ENCODE measurements at regions not wholly inside any gene's neighbourhood (a gene's known extent, or its start where the extent isn't known, plus 50 kb on each side); places are given as distances from the start of the nearest gene placed in this dataset.

DNA sequence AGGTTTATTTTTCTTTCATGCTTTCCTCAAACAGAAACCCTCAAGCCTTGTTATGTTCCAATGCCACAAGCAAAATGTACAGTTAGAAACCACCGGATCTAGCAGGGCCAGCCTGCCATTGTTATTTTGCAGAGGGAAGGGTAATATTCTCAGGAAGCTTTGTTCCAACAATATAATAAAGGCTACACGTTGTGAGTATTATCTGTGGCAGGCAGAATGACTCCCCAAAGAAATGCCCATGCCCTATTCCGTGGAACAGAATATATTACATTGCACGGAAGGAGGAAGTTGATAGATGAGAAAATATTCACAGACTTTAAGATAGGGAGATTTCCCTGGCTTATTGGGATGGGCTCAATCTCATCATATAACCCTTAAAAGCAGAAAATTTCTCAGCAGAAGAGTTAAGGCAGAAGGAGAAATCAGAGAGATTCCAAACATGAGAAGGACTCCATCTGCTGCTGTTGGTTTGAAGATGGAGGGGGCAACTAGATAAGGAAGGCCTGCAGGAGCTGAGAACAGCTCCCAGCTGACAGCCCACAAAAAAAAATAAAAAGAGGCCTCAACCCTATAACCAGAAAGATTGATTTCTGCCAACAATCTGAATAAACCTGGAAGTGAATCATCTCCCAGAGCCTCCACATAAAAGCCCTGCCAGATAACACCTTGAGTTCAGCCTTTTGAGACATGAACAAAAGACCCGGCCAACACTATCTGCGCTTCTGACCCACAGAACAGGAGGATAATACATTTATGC, 466.6 kb downstream of the LPIN1 start:
- TF ChIP-seq CTCF (conservative IDR thresholded peaks at IDR 0.05), result no peak
- H3K27ac ChIP-seq, result no peak overlapping the region

GRCh38 chr2:12217175-12217574, 470.7 kb downstream of the LPIN1 start:
- H3K27ac ChIP-seq, result no peak overlapping the region
- no peak for TF ChIP-seq CTCF (conservative IDR thresholded peaks at IDR 0.05)

- H3K27ac ChIP-seq, result no peak overlapping the region
- no peak for TF ChIP-seq CTCF (conservative IDR thresholded peaks at IDR 0.05)
These were observed 473.3 kb downstream of the LPIN1 start for GRCh38 chr2:12219761-12220160.

DNA sequence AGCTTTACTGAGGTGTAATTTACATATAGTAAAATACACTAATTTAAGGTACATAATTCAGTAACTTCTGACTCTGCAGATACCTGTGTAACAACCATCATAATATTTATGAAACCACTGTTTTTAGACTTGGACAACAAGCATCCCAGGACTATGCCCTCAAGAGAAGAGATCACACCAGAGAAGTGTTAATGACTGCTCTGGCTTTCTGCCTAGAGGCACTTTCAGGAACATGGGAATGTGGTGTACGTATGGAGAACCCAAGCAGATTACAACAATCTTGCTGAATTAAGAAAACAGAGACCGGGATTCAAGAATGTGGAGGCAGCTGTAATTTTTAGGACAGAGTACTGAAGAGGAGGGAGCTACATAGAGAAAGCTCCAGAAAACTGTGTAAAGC, 475.2 kb downstream of the LPIN1 start:
- no peak for TF ChIP-seq CTCF (conservative IDR thresholded peaks at IDR 0.05)
- no peak overlapping the region for H3K27ac ChIP-seq

- H3K27ac ChIP-seq, result no peak overlapping the region
- no peak for TF ChIP-seq CTCF (conservative IDR thresholded peaks at IDR 0.05)
These were observed 476.1 kb downstream of the LPIN1 start for GRCh38 chr2:12222554-12222953.

DNA sequence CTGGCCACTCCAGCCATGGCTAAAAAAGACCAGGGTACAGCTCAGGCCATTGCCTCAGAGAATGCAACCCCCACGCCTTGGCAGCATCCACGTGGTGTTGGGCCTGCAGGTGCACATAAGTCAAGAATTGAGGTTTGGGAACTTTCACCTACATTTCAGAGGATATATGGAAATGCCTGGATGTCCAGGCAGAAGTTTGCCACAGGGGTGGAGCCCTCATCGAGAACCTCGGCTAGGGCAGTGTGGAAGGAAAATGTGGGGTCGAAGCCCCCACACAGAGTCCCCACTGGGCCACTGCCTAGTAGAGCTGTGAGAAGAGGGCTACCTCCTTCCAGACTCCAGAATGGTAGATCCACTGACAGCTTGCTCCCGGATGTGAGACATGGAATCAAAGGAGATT, 477.3 kb downstream of the LPIN1 start:
- no peak for TF ChIP-seq CTCF (conservative IDR thresholded peaks at IDR 0.05)
- H3K27ac ChIP-seq, result no peak overlapping the region

DNA sequence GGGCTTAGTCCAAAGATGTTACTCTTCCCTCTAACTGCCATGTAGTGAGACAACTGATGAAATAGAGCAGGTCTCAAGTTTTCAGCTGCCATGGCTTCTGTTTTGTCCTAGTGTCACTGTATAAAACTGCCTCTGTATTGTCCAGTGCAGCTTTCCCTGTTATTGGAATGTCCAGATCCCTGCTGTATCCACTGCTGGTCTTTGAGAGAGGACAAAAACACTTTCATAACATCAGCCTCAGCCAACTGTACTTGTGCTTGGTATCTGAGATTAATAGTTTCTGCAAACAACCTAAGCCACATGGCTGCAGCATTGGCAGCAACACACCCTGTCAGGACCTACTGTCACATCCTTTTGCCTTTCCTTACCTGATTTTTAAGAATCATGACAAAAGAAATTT, 480.2 kb downstream of the LPIN1 start:
- H3K27ac ChIP-seq, result no peak overlapping the region
- TF ChIP-seq CTCF (conservative IDR thresholded peaks at IDR 0.05), result no peak
